HCT116 (cell line): ENCODE measurements at regions not wholly inside any gene's neighbourhood (a gene's known extent, or its start where the extent isn't known, plus 50 kb on each side); places are given as distances from the start of the nearest gene placed in this dataset.

Experiments used
- CBX3 ChIP-seq: IDR thresholded peaks from 2 replicates; pipeline ENCODE4 v1.6.1; 2012; ENCODE audit warnings: low read depth
- CEBPB ChIP-seq: IDR thresholded peaks from 2 replicates; pipeline ENCODE4 v1.6.1; 2012; ENCODE audit warnings: low read depth
- CTCF ChIP-seq, 3 experiments: fragments of 200-600 bp in 1 of 3; sonication (generic) in 1 of 3; IDR thresholded peaks in 2 of 3; conservative IDR thresholded peaks in 1 of 3; 2 replicates each; pipeline ENCODE4 v1.5.1; 2012 to 2017; ENCODE audit warnings: low read depth in 2 of 3, low read length in 2 of 3, antibody characterized with exemption in 1 of 3, borderline replicate concordance in 1 of 3, control low read depth in 1 of 3, mild to moderate bottlenecking in 1 of 3, mixed read lengths in 1 of 3, mixed run types in 1 of 3, moderate library complexity in 1 of 3; ENCODE audit not compliant: insufficient read depth in 1 of 3
- ELF1 ChIP-seq: IDR thresholded peaks from 2 replicates; pipeline ENCODE4 v1.6.1; 2012; ENCODE audit warnings: low read depth, borderline replicate concordance
- EZH2phosphoT487 ChIP-seq: fragments of 200-600 bp; IDR thresholded peaks from 2 replicates; pipeline ENCODE4 v1.6.1; 2018; ENCODE audit warnings: antibody characterized with exemption, borderline replicate concordance
- JUND ChIP-seq: IDR thresholded peaks from 2 replicates; pipeline ENCODE4 v1.6.1; 2012
- POLR2A ChIP-seq: IDR thresholded peaks from 2 replicates; pipeline ENCODE4 v1.7.0; 2011; ENCODE audit warnings: borderline replicate concordance; ENCODE audit not compliant: insufficient read depth, insufficient read length; ENCODE audit errors: extremely low read depth
- RAD21 ChIP-seq: IDR thresholded peaks from 2 replicates; pipeline ENCODE4 v1.6.1; 2012; ENCODE audit warnings: low read depth, mild to moderate bottlenecking
- SP1 ChIP-seq: IDR thresholded peaks from 2 replicates; pipeline ENCODE4 v1.6.1; 2012; ENCODE audit warnings: low read depth
- YY1 ChIP-seq: IDR thresholded peaks from 2 replicates; pipeline ENCODE4 v1.6.1; 2011; ENCODE audit warnings: low read length, low read depth, moderate library complexity, mild to moderate bottlenecking; ENCODE audit not compliant: insufficient replicate concordance; ENCODE audit errors: extremely low read depth
- ZNF274 ChIP-seq: fragments of 200-500 bp; sonication (Bioruptor generic); IDR thresholded peaks from 2 replicates; pipeline ENCODE4 v1.6.1; 2014; ENCODE audit warnings: mild to moderate bottlenecking, low read depth, low read length, inconsistent platforms

- TF ChIP-seq JUND (no peak), ELF1 (no peak), CTCF (IDR thresholded peaks at IDR 0.05 in 2 of 3, conservative IDR thresholded peaks at IDR 0.05 in 1 of 3; ENCODE audit: borderline replicate concordance in 1 of 3, insufficient read depth in 1 of 3, low read depth in 2 of 3, low read length in 2 of 3) (no peak), SP1 (no peak), POLR2A (no peak), CBX3 (no peak), YY1 (no peak), EZH2phosphoT487 (no peak), RAD21 (no peak), ZNF274 (no peak), CEBPB (no peak)
These were observed 710.7 kb upstream of the FAM241A start for GRCh38 chr4:111434586-111434985.
